IMR-90 (cell line): ENCODE measurements at regions not wholly inside any gene's neighbourhood (a gene's known extent, or its start where the extent isn't known, plus 50 kb on each side); places are given as distances from the start of the nearest gene placed in this dataset.

Source experiments
- ATAC-seq: fragments of 200-7000 bp; cut with Tn5 transposase; 2 replicates; pipeline ENCODE4 v1.9.1; 2020; ENCODE audit warnings: low read depth, mild to moderate bottlenecking, moderate library complexity
- BruUV-seq: library from RNA; stranded (reverse); fragments of 400-500 nt; replicated peaks from 2 replicates; lab custom pipeline; 2021; lab: Mats Ljungman, UMichigan
- CTCF ChIA-PET: fragments of 300-600 bp; formaldehyde crosslinking; extraction: SDS; loops from one replicate; lab custom pipeline; 2021; ENCODE audit warnings: antibody characterized with exemption; lab: Yijun Ruan, JAX
- POLR2A ChIA-PET: fragments of 300-600 bp; sonication (Branson Sonifier 250); formaldehyde crosslinking; loops from one replicate; lab custom pipeline; 2022; ENCODE audit warnings: antibody characterized with exemption; ENCODE audit not compliant: unreplicated experiment; lab: Charles Lee
- DNase-seq: peaks from one replicate; pipeline ENCODE4 v3.0.0; 2013
- H2AFZ ChIP-seq: replicated peaks from 2 replicates; pipeline ENCODE3; 2013; ENCODE audit warnings: low read length, mild to moderate bottlenecking; ENCODE audit not compliant: poor library complexity
- H2AK5ac ChIP-seq: 2 replicates; pipeline ENCODE4 v1.6.1; 2013; ENCODE audit warnings: low read depth, low read length, inconsistent platforms
- H2AK9ac ChIP-seq: replicated peaks from 2 replicates; pipeline ENCODE3; 2013; ENCODE audit warnings: mild to moderate bottlenecking, low read depth, low read length, moderate library complexity; ENCODE audit not compliant: poor library complexity
- H2BK120ac ChIP-seq: 2 replicates; pipeline ENCODE4 v1.6.1; 2013; ENCODE audit warnings: low read depth, low read length, inconsistent platforms
- H2BK15ac ChIP-seq: 3 replicates; pipeline ENCODE4 v1.6.1; 2013; ENCODE audit warnings: low read depth, low read length, inconsistent platforms
- H2BK20ac ChIP-seq: 2 replicates; pipeline ENCODE4 v1.6.1; 2013; ENCODE audit warnings: low read depth, mild to moderate bottlenecking, inconsistent platforms, low read length, moderate library complexity
- H2BK5ac ChIP-seq: 2 replicates; pipeline ENCODE4 v1.6.1; 2013; ENCODE audit warnings: mild to moderate bottlenecking, low read depth, low read length, inconsistent platforms; ENCODE audit not compliant: poor library complexity, severe bottlenecking
- H3K14ac ChIP-seq: replicated peaks from 2 replicates; pipeline ENCODE4 v1.6.1; 2013; ENCODE audit warnings: low read depth, low read length, inconsistent platforms
- H3K18ac ChIP-seq: 2 replicates; pipeline ENCODE4 v1.6.1; 2013; ENCODE audit warnings: low read depth, low read length, control low read depth
- H3K23ac ChIP-seq: 2 replicates; pipeline ENCODE4 v1.6.1; 2013; ENCODE audit warnings: low read depth, low read length, inconsistent platforms
- H3K27ac ChIP-seq: 2 replicates; pipeline ENCODE4 v1.5.1; 2013; ENCODE audit warnings: mild to moderate bottlenecking, control low read depth, low read length; ENCODE audit not compliant: insufficient read depth
- H3K27me3 ChIP-seq: 2 replicates; pipeline ENCODE4 v1.6.1; 2013; ENCODE audit warnings: low read length; ENCODE audit not compliant: control insufficient read depth, insufficient read depth
- H3K36me3 ChIP-seq: 2 replicates; pipeline ENCODE4 v1.6.1; 2013; ENCODE audit warnings: low read length, mixed read lengths; ENCODE audit not compliant: control insufficient read depth, insufficient read depth
- H3K4ac ChIP-seq: 2 replicates; pipeline ENCODE4 v1.6.1; 2013; ENCODE audit warnings: low read depth, low read length, inconsistent platforms
- H3K4me1 ChIP-seq: 2 replicates; pipeline ENCODE4 v1.6.1; 2013; ENCODE audit warnings: low read length, mixed read lengths; ENCODE audit not compliant: control insufficient read depth, insufficient read depth
- H3K4me2 ChIP-seq: 2 replicates; pipeline ENCODE4 v1.6.1; 2013; ENCODE audit warnings: low read depth, mild to moderate bottlenecking, control low read depth, low read length, moderate library complexity
- H3K4me3 ChIP-seq: 2 replicates; pipeline ENCODE4 v1.5.1; 2013; ENCODE audit warnings: low read depth, mild to moderate bottlenecking, control low read depth, low read length, moderate library complexity; ENCODE audit not compliant: insufficient read depth
- H3K56ac ChIP-seq: 2 replicates; pipeline ENCODE4 v1.6.1; 2013; ENCODE audit warnings: low read length, inconsistent platforms; ENCODE audit not compliant: insufficient read depth; ENCODE audit errors: extremely low read depth
- H3K79me1 ChIP-seq, 2 experiments: 2 replicates each; pipeline ENCODE4 v1.6.1; 2013; ENCODE audit warnings: low read length in 2 of 2, inconsistent platforms in 1 of 2, low read depth in 1 of 2
- H3K9ac ChIP-seq: 2 replicates; pipeline ENCODE4 v1.6.1; 2013; ENCODE audit warnings: low read depth, low read length, control low read depth
- H3K9me1 ChIP-seq: 2 replicates; pipeline ENCODE4 v1.6.1; 2013; ENCODE audit warnings: low read length, inconsistent platforms; ENCODE audit not compliant: insufficient read depth
- H3K9me3 ChIP-seq: 2 replicates; pipeline ENCODE4 v1.6.1; 2013; ENCODE audit warnings: low read length; ENCODE audit not compliant: control insufficient read depth, insufficient read depth
- H4K20me1 ChIP-seq: 2 replicates; pipeline ENCODE4 v1.6.1; 2013; ENCODE audit warnings: low read length, inconsistent platforms; ENCODE audit not compliant: insufficient read depth
- H4K5ac ChIP-seq: 2 replicates; pipeline ENCODE4 v1.6.1; 2013; ENCODE audit warnings: mild to moderate bottlenecking, low read depth, low read length, control low read depth
- H4K8ac ChIP-seq, 2 experiments: 2 replicates each; pipeline ENCODE4 v1.6.1; 2013; ENCODE audit warnings: low read depth in 2 of 2, low read length in 2 of 2, control low read depth in 1 of 2, inconsistent platforms in 1 of 2
- H4K91ac ChIP-seq: 2 replicates; pipeline ENCODE4 v1.6.1; 2013; ENCODE audit warnings: low read depth, low read length, inconsistent platforms; ENCODE audit not compliant: insufficient read depth
- FOS ChIP-seq: fragments of 150-350 bp; IDR thresholded peaks from 2 replicates; pipeline ENCODE4 v1.6.1; 2016; ENCODE audit warnings: low read depth, low read length
- MAFK ChIP-seq: IDR thresholded peaks from 2 replicates; pipeline ENCODE4 v1.6.1; 2012; ENCODE audit warnings: low read depth, low read length, improper control_type of control experiment
- WGBS, 2 experiments: methylation state at CpG; one replicate each; pipeline versions ENCODE4 v1.1.5 to v1.1.7; 2013; ENCODE audit warnings: missing lambda C conversion rate in 2 of 2; ENCODE audit not compliant: insufficient read length in 1 of 2; ENCODE audit errors: extremely low coverage in 2 of 2; 5-methylcytosine and 5-hydroxymethylcytosine counted together
- dilution Hi-C: fragments of 300-500 bp; cut with HindIII; formaldehyde crosslinking; loops from one replicate; pipeline ENCODE4 v1.14.3; 2018; ENCODE audit warnings: low sequenced_read_pairs; ENCODE audit not compliant: unreplicated experiment
- in situ Hi-C: fragments of 300-500 bp; cut with MboI; formaldehyde crosslinking; loops from 3 replicates; pipeline ENCODE4 v1.14.3; 2019; ENCODE audit warnings: low sequenced_read_pairs, inconsistent platforms, mixed read lengths
- intact Hi-C: fragments of 100-400 bp; cut with micrococcal nuclease; formaldehyde crosslinking; loops from 2 replicates; pipeline ENCODE4 v1.10.0; 2022

GRCh38 chr4:58679886-58680285 lies 1569.7 kb upstream of the IGFBP7 start:
- no peak for TF ChIP-seq FOS
- no peak for TF ChIP-seq MAFK
- no peak overlapping the region for H3K18ac ChIP-seq
- no peaks in the 10 kb centered on the region for H3K36me3 ChIP-seq
- no peak overlapping the region for H2AK5ac ChIP-seq
- no peaks in the 10 kb centered on the region for H3K27me3 ChIP-seq
- no peak overlapping the region for H2BK120ac ChIP-seq
- no peak overlapping the region for H4K5ac ChIP-seq
- peaks cover 2% of the 10 kb centered on the region; the same call in 1 of the 2 replicates for H3K9me3 ChIP-seq
- H4K8ac ChIP-seq: no peak overlapping the region
- H2AFZ ChIP-seq: no peak overlapping the region
- BruUV-seq: no TSS peak
- ChIA-PET CTCF (no interaction called here), POLR2A (no interaction called here)
- DNase-seq (no peak), ATAC-seq (no peak)
- H2BK20ac ChIP-seq: no peak overlapping the region
- no CpG with 5 or more reads among the region's 1 CpG for WGBS, 2 experiments
- H4K20me1 ChIP-seq: no peaks in the 10 kb centered on the region
- no peak overlapping the region for H2BK15ac ChIP-seq
- H3K4me2 ChIP-seq: no peak overlapping the region
- H3K56ac ChIP-seq: no peak overlapping the region
- H3K9me1 ChIP-seq: no peaks in the 10 kb centered on the region
- no peak overlapping the region for H3K27ac ChIP-seq
- no peaks in the 10 kb centered on the region for H3K79me1 ChIP-seq
- dilution Hi-C loops: no loop called here
- no peak overlapping the region for H3K4ac ChIP-seq
- no peak overlapping the region for H3K9ac ChIP-seq
- no peak overlapping the region for H4K91ac ChIP-seq
- H3K4me3 ChIP-seq: no peak overlapping the region
- no peak overlapping the region for H2AK9ac ChIP-seq
- no peak overlapping the region for H3K14ac ChIP-seq
- no peaks in the 10 kb centered on the region for H3K4me1 ChIP-seq
- intact Hi-C loops: no loop called here
- no peak overlapping the region for H2BK5ac ChIP-seq
- in situ Hi-C loops: no loop called here
- H3K23ac ChIP-seq: no peak overlapping the region
